Occipital lobe (tissue), 1 donor: ENCODE measurements at regions not wholly inside any gene's neighbourhood (a gene's known extent, or its start where the extent isn't known, plus 50 kb on each side); places are given as distances from the start of the nearest gene placed in this dataset.
"Not testable (repeated sequence)": the region's sequence is repeated elsewhere in the genome, so short reads cannot be mapped to it uniquely, and the experiment has no call there.

Experiments
- DNase-seq: peaks from one replicate; lab custom pipeline; 2025; lab: John Stamatoyannopoulos, UW

GRCh38 chr4:14348506-14348905 is 653.8 kb upstream of the CPEB2 start:
- DNase-seq = no peak

- DNase-seq = not testable (repeated sequence)
Measured at GRCh38 chr4:14358544-14359160, 643.6 kb upstream of the CPEB2 start.

- DNase-seq = no peak
Measured at GRCh38 chr4:14359991-14360390, 642.3 kb upstream of the CPEB2 start.

GRCh38 chr4:14361084-14361483 is 641.2 kb upstream of the CPEB2 start:
- DNase-seq = no peak

GRCh38 chr4:14362385-14362784 is 639.9 kb upstream of the CPEB2 start:
- DNase-seq = no peak

- no peak for DNase-seq
Measured at GRCh38 chr4:14364953-14365536, 637.2 kb upstream of the CPEB2 start.

- no peak for DNase-seq
Measured at GRCh38 chr4:14368391-14368790, 633.9 kb upstream of the CPEB2 start.

- no peak for DNase-seq
Measured at GRCh38 chr4:14371131-14371530, 631.1 kb upstream of the CPEB2 start.

GRCh38 chr4:14375816-14376215 is 626.5 kb upstream of the CPEB2 start:
- no peak for DNase-seq

GRCh38 chr4:14379183-14379582 is 623.1 kb upstream of the CPEB2 start:
- no peak for DNase-seq

- DNase-seq = no peak
Measured at GRCh38 chr4:14383652-14384051, 618.6 kb upstream of the CPEB2 start.

GRCh38 chr4:14384824-14385223 is 617.5 kb upstream of the CPEB2 start:
- DNase-seq = no peak

GRCh38 chr4:14386196-14386595 is 616.1 kb upstream of the CPEB2 start:
- DNase-seq = no peak

- no peak for DNase-seq
Measured at GRCh38 chr4:14387647-14388046, 614.6 kb upstream of the CPEB2 start.

GRCh38 chr4:14392378-14392777 is 609.9 kb upstream of the CPEB2 start:
- no peak for DNase-seq

- no peak for DNase-seq
Measured at GRCh38 chr4:14396183-14396582, 606.1 kb upstream of the CPEB2 start.

GRCh38 chr4:14399848-14400247 is 602.4 kb upstream of the CPEB2 start:
- DNase-seq = no peak

- no peak for DNase-seq
Measured at GRCh38 chr4:14400307-14400706, 602.0 kb upstream of the CPEB2 start.

GRCh38 chr4:14403132-14403531 is 599.1 kb upstream of the CPEB2 start:
- DNase-seq = no peak

GRCh38 chr4:14404730-14405129 is 597.6 kb upstream of the CPEB2 start:
- no peak for DNase-seq

- no peak for DNase-seq
Measured at GRCh38 chr4:14410516-14410915, 591.8 kb upstream of the CPEB2 start.

- DNase-seq = no peak
Measured at GRCh38 chr4:14415146-14415545, 587.1 kb upstream of the CPEB2 start.

GRCh38 chr4:14419516-14419915 is 582.8 kb upstream of the CPEB2 start:
- DNase-seq = no peak

GRCh38 chr4:14426297-14426696 is 576.0 kb upstream of the CPEB2 start:
- not testable (repeated sequence) for DNase-seq
